NCI-H2227 treated with DMSO at 0.1 percent for 48 hours (cell line): ENCODE measurements at regions not wholly inside any gene's neighbourhood (a gene's known extent, or its start where the extent isn't known, plus 50 kb on each side); places are given as distances from the start of the nearest gene placed in this dataset.

ENCODE experiments used
- DNase-seq: peaks from one replicate; lab custom pipeline; 2025; lab: John Stamatoyannopoulos, UW

DNA sequence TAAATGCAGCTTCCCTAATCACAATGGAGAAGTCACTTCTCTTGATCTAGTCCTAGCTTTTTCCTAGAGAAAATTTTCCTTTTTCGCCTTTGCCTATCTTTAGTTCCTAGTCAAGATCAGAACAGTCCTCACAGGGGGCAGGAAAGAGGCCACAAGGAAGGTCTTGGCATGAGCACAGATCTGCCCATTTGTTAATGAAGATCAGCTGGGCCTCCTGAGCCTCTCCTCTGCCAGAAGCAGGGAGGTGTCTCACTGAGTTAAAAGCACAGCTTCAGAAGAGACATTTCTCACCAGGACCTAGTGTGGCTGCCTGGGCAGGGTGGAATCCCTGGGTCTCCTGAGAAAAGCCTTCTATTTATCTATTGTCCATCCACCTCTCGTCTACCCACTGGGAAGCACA lies 357.8 kb downstream of the TMEM38B start:
- no peak for DNase-seq

DNA sequence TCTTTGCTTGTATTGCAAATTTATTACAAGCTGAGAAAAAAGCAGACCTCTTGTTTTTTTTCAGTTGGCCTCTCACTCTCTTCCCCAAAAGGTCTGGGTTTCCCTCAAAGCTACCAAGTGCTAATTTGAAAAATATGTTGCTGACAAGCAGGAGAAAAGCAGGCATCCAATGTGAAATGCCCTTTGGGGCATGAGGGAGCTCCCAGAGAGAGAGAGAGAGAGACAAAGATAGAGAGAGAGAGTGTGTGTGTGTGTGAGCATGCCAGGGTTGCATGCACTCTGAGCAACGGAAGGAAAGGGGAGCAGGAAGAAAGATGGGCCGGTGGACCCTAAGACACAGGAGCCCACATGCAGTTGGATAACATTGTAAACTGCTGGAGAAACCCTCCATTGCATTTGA lies 358.4 kb downstream of the TMEM38B start:
- DNase-seq: no peak

DNA sequence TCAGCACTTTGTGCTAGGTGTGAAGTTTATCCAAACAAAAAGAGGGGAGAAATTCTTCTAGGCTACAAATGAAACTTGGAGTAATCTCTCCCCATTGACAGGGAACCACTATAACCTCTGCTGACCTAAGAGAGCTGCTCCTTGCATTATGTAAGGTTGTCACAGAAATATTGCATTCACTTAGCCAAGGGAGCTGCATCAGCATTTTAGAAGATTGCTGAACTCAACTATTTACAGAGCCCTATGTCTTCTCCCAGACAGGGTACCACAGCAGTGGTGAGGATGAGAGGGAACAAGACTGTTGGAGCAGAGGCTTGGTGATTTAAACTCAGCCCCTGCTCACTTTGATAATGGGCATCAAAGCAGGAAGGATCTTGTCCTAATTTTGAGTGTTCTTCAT lies 362.0 kb downstream of the TMEM38B start:
- DNase-seq: no peak

- DNase-seq: no peak
Measured at GRCh38 chr9:106058460-106058859, 364.1 kb downstream of the TMEM38B start.

GRCh38 chr9:106059886-106060285 lies 365.5 kb downstream of the TMEM38B start:
- no peak for DNase-seq

DNA sequence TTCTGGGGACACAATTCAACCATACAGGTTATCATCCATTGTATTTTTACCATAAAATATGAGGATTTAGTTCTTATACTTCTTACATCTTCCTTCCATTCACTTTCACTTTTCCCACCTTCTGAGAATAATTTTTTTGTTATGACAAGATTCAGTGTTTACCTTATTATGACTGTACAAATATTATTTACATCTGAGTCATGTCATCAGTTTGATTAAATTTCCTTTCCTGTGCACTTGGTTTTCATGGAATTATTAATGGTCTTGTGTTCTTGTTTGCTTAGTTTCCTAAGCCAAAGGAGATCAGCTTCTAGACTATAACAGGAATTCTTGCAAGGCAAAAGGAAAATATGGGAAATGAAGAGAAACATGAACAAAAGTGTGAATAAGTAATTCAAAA lies 366.5 kb downstream of the TMEM38B start:
- DNase-seq: no peak

- no peak for DNase-seq
Measured at GRCh38 chr9:106062250-106062649, 367.9 kb downstream of the TMEM38B start.

- no peak for DNase-seq
Measured at GRCh38 chr9:106065136-106065535, 370.8 kb downstream of the TMEM38B start.

- no peak for DNase-seq
Measured at GRCh38 chr9:106065579-106066214, 371.4 kb downstream of the TMEM38B start.

- DNase-seq: no peak
Measured at GRCh38 chr9:106066940-106067524, 372.7 kb downstream of the TMEM38B start.

DNA sequence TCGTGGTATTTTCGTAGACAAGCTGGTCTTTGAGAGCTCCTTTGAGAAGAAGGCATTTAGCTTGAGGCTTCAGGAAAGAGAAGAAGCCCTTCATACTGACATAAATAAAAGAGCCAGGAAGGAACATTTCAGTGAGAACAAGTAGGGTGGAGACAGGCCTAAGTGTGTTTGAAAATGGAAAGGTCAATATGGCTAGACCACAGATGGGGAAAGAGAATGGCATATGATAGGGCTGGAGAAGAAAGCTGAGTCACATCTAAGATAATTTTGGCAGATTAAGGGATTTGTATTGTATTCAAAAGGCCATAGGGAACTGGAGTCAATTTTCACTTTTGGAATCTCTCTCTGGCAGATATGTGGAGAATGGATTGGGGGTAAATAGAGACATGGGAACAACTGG lies 374.9 kb downstream of the TMEM38B start:
- DNase-seq: no peak

GRCh38 chr9:106072421-106072820 lies 378.1 kb downstream of the TMEM38B start:
- DNase-seq: no peak

- no peak for DNase-seq
Measured at GRCh38 chr9:106074006-106074405, 379.7 kb downstream of the TMEM38B start.

- no peak for DNase-seq
Measured at GRCh38 chr9:106075236-106075959, 381.1 kb downstream of the TMEM38B start.

GRCh38 chr9:106075960-106076327 lies 381.6 kb downstream of the TMEM38B start:
- DNase-seq: no peak

DNA sequence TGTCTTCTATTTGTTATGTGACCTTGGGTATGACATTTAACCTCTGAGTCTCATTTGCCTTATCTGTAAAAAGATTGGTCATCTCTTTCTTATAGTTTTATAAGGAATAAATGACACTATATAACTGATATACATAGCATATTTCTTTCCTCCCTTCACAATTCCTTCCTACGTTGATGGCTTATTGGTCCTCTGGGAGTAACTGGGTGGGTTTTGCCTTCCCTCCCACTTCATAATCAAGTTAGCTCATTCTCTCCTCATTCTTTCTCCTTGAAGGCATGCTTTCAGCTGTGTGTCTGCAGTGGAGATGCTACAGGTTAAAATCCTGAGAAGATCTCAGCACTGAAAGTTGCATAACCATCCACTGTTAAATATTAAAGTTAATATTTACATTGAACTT lies 382.4 kb downstream of the TMEM38B start:
- no peak for DNase-seq

- no peak for DNase-seq
Measured at GRCh38 chr9:106077731-106078130, 383.4 kb downstream of the TMEM38B start.

GRCh38 chr9:106082621-106083020 lies 388.3 kb downstream of the TMEM38B start:
- DNase-seq: no peak

DNA sequence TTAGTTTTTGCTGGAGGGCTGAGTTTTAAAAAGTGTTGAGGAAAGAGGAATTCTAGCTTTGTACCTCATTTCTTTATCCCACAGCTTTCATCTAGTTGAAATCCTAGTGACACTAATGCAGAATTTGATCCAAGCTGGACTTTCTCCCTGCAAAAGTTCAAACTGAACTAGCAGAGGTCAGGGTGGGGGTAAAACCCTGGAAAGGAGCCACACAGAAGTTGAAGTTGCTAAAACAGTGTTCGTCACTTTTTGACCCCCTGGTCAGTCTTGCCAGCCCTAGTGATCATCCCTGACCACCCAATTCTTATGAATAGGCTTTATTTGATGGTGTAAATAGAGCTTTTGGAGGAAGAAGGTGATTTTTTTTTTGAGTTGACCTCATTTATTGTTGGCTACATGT lies 390.4 kb downstream of the TMEM38B start:
- DNase-seq: no peak

DNA sequence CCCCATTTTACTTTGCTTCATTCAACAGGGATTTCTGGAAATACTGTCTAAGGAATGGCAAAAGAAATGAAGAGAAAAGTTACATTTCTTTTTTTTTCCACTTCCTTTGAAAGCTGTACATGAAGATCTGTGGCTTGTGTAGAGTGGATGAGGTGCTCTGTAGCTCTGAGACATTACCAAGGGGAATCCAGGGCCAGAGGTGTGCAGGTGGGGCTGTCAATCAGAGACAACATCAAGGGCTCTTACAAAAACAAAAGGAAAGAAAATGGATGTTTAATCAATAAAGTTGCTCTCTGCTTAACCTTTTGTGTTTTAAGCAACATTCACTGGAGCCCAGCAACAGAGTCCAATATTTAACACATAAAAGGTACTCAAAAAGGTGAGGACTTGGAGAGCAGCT lies 391.1 kb downstream of the TMEM38B start:
- no peak for DNase-seq

DNA sequence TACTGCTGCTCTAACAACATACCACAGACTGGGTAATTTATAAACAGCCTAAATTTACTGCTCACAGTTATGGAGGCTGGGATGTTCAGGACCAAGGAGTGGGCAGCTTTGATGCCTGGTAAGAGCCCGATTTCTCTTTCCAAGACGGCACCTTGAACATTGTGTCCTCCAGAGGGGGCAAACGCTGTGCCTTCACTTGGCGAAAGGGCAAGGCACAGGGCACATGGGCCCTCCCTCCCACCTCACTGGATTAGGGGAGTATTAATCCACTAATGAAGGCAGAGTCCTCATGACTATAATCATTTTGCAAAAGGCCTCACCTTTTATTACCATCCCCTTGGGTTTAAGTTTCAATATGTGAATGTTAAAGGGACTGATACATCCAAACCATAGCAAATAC lies 397.7 kb downstream of the TMEM38B start:
- no peak for DNase-seq

DNA sequence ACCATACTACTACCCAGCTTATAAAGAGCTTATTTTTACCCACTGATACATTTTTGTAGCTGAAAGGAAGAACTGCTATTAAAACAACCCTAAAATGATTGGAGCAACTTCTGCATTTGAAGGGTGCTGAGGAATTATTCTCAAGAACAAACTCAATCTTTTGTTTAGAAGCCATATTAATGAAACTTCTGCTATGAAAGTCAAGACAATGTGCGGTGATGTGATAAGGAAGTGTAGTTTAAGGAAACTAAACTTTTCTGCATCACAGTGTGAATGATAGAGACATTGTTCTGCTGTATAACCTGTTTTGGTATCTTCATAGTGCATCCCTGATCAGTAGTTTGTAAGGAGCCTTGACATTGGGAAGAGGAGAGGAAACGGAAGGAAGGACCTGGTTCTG lies 408.5 kb downstream of the TMEM38B start:
- no peak for DNase-seq

DNA sequence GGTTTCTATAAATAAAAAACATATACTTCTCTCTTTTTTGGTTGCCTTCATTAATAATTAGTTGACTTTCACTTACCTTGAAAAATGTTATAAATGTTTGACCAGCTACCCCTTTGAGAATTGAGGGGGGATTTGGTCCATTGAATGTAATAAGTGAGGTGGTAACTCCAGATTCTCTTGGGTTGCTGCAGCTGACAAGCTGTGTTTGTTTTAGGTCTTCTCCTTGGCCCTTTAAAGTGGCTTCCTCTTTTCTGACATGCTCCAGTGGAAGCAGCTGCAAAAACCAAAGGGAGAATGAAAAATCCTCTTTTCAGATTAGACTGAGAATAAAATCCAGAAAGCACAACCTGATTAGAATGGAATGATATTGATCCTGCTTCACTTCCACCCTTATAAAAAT lies 410.5 kb downstream of the TMEM38B start:
- no peak for DNase-seq

GRCh38 chr9:106106396-106106795 lies 412.1 kb downstream of the TMEM38B start:
- no peak for DNase-seq
